ENCODE measurements at regions not wholly inside any gene's neighbourhood (a gene's known extent, or its start where the extent isn't known, plus 50 kb on each side); places are given as distances from the start of the nearest gene placed in this dataset.

DNA sequence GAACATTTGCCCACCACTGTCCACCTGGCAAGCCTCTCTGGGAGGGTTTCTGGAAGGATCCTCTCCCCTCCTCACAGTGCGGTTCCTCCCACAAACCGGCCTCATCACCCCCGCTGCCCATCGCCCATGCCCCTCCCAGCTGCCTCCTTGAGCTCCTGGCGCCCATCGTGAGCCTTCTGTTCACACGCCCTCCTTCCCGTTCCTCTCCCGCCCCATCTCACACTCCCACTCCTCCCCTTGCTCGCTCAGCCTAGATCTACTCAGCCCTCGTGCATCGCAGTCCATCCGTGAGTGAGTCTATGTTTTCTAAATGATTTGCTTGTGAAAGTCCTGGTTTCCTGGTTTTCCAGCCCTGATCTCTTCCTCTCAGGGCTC, 119.1 kb upstream of the C1orf174 start:
- TF ChIP-seq POLR2A (IDR thresholded peaks at IDR 0.05; ENCODE audit: low read depth, low read length) (no peak), POLR2AphosphoS5 (IDR thresholded peaks at IDR 0.05; ENCODE audit: low read depth, low read length) (no peak), TAF1 (IDR thresholded peaks at IDR 0.05; ENCODE audit: low read depth, low read length) (no peak), PAX5 (IDR thresholded peaks at IDR 0.05; ENCODE audit: insufficient read depth, low read length, severe bottlenecking) (no peak)
